ENCODE measurements at regions not wholly inside any gene's neighbourhood (a gene's known extent, or its start where the extent isn't known, plus 50 kb on each side); places are given as distances from the start of the nearest gene placed in this dataset.

- no peak overlapping the region for H3K27ac ChIP-seq (ENCODE audit: insufficient read depth, low read length)
- H3K9ac ChIP-seq (ENCODE audit: insufficient read depth, low read length) = no peak overlapping the region
- no peak overlapping the region for H3K4me3 ChIP-seq (replicated peaks in 1 of 4; ENCODE audit: control extremely low read depth in 1 of 4, insufficient read depth in 1 of 4, low read depth in 3 of 4, low read length in 4 of 4)
- no peaks in the 10 kb centered on the region for H3K79me2 ChIP-seq (ENCODE audit: control insufficient read depth, insufficient read depth, low read length)
- H3K4me2 ChIP-seq (ENCODE audit: extremely low read depth, insufficient read depth, low read length) = no peak overlapping the region
- peak overlapping the region; percentile 52 for H2AFZ ChIP-seq (ENCODE audit: low read length)
- TF ChIP-seq, protein P1, sequence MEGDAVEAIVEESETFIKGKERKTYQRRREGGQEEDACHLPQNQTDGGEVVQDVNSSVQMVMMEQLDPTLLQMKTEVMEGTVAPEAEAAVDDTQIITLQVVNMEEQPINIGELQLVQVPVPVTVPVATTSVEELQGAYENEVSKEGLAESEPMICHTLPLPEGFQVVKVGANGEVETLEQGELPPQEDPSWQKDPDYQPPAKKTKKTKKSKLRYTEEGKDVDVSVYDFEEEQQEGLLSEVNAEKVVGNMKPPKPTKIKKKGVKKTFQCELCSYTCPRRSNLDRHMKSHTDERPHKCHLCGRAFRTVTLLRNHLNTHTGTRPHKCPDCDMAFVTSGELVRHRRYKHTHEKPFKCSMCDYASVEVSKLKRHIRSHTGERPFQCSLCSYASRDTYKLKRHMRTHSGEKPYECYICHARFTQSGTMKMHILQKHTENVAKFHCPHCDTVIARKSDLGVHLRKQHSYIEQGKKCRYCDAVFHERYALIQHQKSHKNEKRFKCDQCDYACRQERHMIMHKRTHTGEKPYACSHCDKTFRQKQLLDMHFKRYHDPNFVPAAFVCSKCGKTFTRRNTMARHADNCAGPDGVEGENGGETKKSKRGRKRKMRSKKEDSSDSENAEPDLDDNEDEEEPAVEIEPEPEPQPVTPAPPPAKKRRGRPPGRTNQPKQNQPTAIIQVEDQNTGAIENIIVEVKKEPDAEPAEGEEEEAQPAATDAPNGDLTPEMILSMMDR (conservative IDR thresholded peaks at IDR 0.05 in 1 of 2, IDR thresholded peaks at IDR 0.05 in 1 of 2; ENCODE audit: low read depth in 1 of 2, low read length in 2 of 2) = no peak
- no peak for TF ChIP-seq EZH2 (IDR thresholded peaks at IDR 0.05; ENCODE audit: low read length, missing control alignments)
- H3K27me3 ChIP-seq (ENCODE audit: control insufficient read depth, insufficient read depth, low read length) = no peaks in the 10 kb centered on the region
- H4K20me1 ChIP-seq (ENCODE audit: control insufficient read depth, extremely low read depth, insufficient read depth, low read length) = no peaks in the 10 kb centered on the region
- H3K36me3 ChIP-seq (ENCODE audit: control insufficient read depth, insufficient read depth, low read length) = no peaks in the 10 kb centered on the region
- no peaks in the 10 kb centered on the region for H3K4me1 ChIP-seq (ENCODE audit: control insufficient read depth, extremely low read depth, insufficient read depth, low read length)
- no peaks in the 10 kb centered on the region for H3K9me3 ChIP-seq (ENCODE audit: control insufficient read depth, insufficient read depth, low read depth, low read length)
- peak in 1 of 2 donors; percentile 55 for DNase-seq (ENCODE audit: low read depth in 2 of 2)
Measured at GRCh38 chr1:218817691-218818465, 355.8 kb upstream of the LYPLAL1 start.

DNA sequence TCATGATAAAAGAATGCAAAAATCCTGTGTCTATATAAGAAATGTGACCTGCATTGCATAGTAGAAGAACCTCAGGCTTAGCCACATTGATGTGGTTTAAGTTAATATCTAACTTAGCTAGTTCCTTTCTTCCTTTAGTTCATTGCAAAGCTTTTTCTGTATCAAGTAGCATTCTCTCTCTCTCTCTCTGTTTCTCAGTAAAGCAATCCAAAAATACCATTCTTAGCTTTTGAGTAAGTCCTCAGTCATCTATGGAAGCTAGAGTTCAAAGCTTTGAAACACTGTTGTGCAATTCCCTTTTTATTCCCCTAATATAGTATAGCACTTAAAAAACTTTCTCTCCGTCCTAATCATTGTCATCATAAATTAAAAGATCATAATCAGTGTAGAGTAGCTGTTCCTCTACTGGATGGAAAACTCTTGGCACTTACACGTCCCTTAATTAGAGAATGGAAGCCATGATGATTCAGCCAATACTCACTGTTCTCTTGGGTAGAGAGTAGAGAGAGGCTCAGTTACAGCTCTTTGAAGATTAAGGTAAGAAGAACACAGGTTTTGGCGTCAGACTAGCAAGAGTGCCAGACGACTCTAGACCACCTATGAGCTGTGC, 350.3 kb upstream of the LYPLAL1 start:
- no peak for TF ChIP-seq EZH2 (IDR thresholded peaks at IDR 0.05; ENCODE audit: low read length, missing control alignments)
- TF ChIP-seq, protein P1 (conservative IDR thresholded peaks at IDR 0.05 in 1 of 2, IDR thresholded peaks at IDR 0.05 in 1 of 2; ENCODE audit: low read depth in 1 of 2, low read length in 2 of 2) = no peak
- Histone ChIP-seq H3K9me3 (ENCODE audit: control insufficient read depth, insufficient read depth, low read depth, low read length) (no peaks in the 10 kb centered on the region), H4K20me1 (ENCODE audit: control insufficient read depth, extremely low read depth, insufficient read depth, low read length) (no peaks in the 10 kb centered on the region), H3K36me3 (ENCODE audit: control insufficient read depth, insufficient read depth, low read length) (no peaks in the 10 kb centered on the region), H2AFZ (ENCODE audit: low read length) (no peak overlapping the region), H3K79me2 (ENCODE audit: control insufficient read depth, insufficient read depth, low read length) (no peaks in the 10 kb centered on the region), H3K4me3 (replicated peaks in 1 of 4; ENCODE audit: control extremely low read depth in 1 of 4, insufficient read depth in 1 of 4, low read depth in 3 of 4, low read length in 4 of 4) (no peak overlapping the region), H3K4me1 (ENCODE audit: control insufficient read depth, extremely low read depth, insufficient read depth, low read length) (peaks cover 3% of the 10 kb centered on the region), H3K27me3 (ENCODE audit: control insufficient read depth, insufficient read depth, low read length) (no peaks in the 10 kb centered on the region), H3K9ac (ENCODE audit: insufficient read depth, low read length) (no peak overlapping the region), H3K27ac (ENCODE audit: insufficient read depth, low read length) (peak overlapping the region; percentile 41), H3K4me2 (ENCODE audit: extremely low read depth, insufficient read depth, low read length) (no peak overlapping the region)
- peak; percentile 85 to 98 for DNase-seq (ENCODE audit: low read depth in 2 of 2)

GRCh38 chr1:218827486-218827885, 346.2 kb upstream of the LYPLAL1 start:
- no peak overlapping the region for H3K9ac ChIP-seq (ENCODE audit: insufficient read depth, low read length)
- TF ChIP-seq EZH2 (IDR thresholded peaks at IDR 0.05; ENCODE audit: low read length, missing control alignments) = no peak
- TF ChIP-seq, protein P1 (conservative IDR thresholded peaks at IDR 0.05 in 1 of 2, IDR thresholded peaks at IDR 0.05 in 1 of 2; ENCODE audit: low read depth in 1 of 2, low read length in 2 of 2) = no peak
- no peaks in the 10 kb centered on the region for H4K20me1 ChIP-seq (ENCODE audit: control insufficient read depth, extremely low read depth, insufficient read depth, low read length)
- H3K79me2 ChIP-seq (ENCODE audit: control insufficient read depth, insufficient read depth, low read length) = no peaks in the 10 kb centered on the region
- no peak for DNase-seq (ENCODE audit: low read depth in 2 of 2)
- H3K9me3 ChIP-seq (ENCODE audit: control insufficient read depth, insufficient read depth, low read depth, low read length) = no peaks in the 10 kb centered on the region
- H3K4me1 ChIP-seq (ENCODE audit: control insufficient read depth, extremely low read depth, insufficient read depth, low read length) = peaks cover 3% of the 10 kb centered on the region
- H2AFZ ChIP-seq (ENCODE audit: low read length) = no peak overlapping the region
- H3K27ac ChIP-seq (ENCODE audit: insufficient read depth, low read length) = no peak overlapping the region
- H3K36me3 ChIP-seq (ENCODE audit: control insufficient read depth, insufficient read depth, low read length) = no peaks in the 10 kb centered on the region
- no peak overlapping the region for H3K4me2 ChIP-seq (ENCODE audit: extremely low read depth, insufficient read depth, low read length)
- no peaks in the 10 kb centered on the region for H3K27me3 ChIP-seq (ENCODE audit: control insufficient read depth, insufficient read depth, low read length)
- no peak overlapping the region for H3K4me3 ChIP-seq (replicated peaks in 1 of 4; ENCODE audit: control extremely low read depth in 1 of 4, insufficient read depth in 1 of 4, low read depth in 3 of 4, low read length in 4 of 4)
